VCaP (cell line): ENCODE measurements at regions not wholly inside any gene's neighbourhood (a gene's known extent, or its start where the extent isn't known, plus 50 kb on each side); places are given as distances from the start of the nearest gene placed in this dataset.

Experiments used
- H3K27ac ChIP-seq: fragments of 450-650 bp; 2 replicates; pipeline ENCODE4 v1.5.1; 2017
- CTCF ChIP-seq: fragments of 450-650 bp; conservative IDR thresholded peaks from 2 replicates; pipeline ENCODE4 v1.5.1; 2017; ENCODE audit warnings: mild to moderate bottlenecking, moderate library complexity

GRCh38 chr1:194078765-194079164, 892.4 kb upstream of the B3GALT2 start:
- H3K27ac ChIP-seq: no peak overlapping the region
- TF ChIP-seq CTCF: no peak

GRCh38 chr1:194076646-194077045, 890.2 kb upstream of the B3GALT2 start:
- no peak for TF ChIP-seq CTCF
- H3K27ac ChIP-seq: no peak overlapping the region

- no peak overlapping the region for H3K27ac ChIP-seq
- TF ChIP-seq CTCF: no peak
These were observed 887.4 kb upstream of the B3GALT2 start for GRCh38 chr1:194073833-194074232.

GRCh38 chr1:194071205-194071604, 884.8 kb upstream of the B3GALT2 start:
- no peak for TF ChIP-seq CTCF
- no peak overlapping the region for H3K27ac ChIP-seq

GRCh38 chr1:194069831-194070218, 883.4 kb upstream of the B3GALT2 start:
- no peak overlapping the region for H3K27ac ChIP-seq
- no peak for TF ChIP-seq CTCF

- H3K27ac ChIP-seq: no peak overlapping the region
- no peak for TF ChIP-seq CTCF
These were observed 882.9 kb upstream of the B3GALT2 start for GRCh38 chr1:194069168-194069830.

- no peak overlapping the region for H3K27ac ChIP-seq
- no peak for TF ChIP-seq CTCF
These were observed 882.2 kb upstream of the B3GALT2 start for GRCh38 chr1:194068446-194069167.
